Stimulated activated CD8-positive, alpha-beta memory T cell treated with anti-CD3 and anti-CD28 coated beads, Interleukin-12 subunit alpha, Interleukin-12 subunit beta, amount 100 ng/mL, for 1 hour (primary cell): ENCODE measurements at regions not wholly inside any gene's neighbourhood (a gene's known extent, or its start where the extent isn't known, plus 50 kb on each side); places are given as distances from the start of the nearest gene placed in this dataset.
A peak's percentile ranks its signal among the peaks of the same experiment; 100 is the strongest.
"Not testable (repeated sequence)": the region's sequence is repeated elsewhere in the genome, so short reads cannot be mapped to it uniquely, and the experiment has no call there.

Experiments used
- DNase-seq: peaks from one replicate; pipeline ENCODE4 v3.0.0-alpha.2; 2020; ENCODE audit warnings: low read depth

GRCh38 chr10:9036711-9037204 is 982.3 kb downstream of the GATA3 start:
- no peak for DNase-seq

- no peak for DNase-seq
Measured at GRCh38 chr10:9038146-9038714, 983.7 kb downstream of the GATA3 start.

- no peak for DNase-seq
Measured at GRCh38 chr10:9043466-9043865, 989.0 kb downstream of the GATA3 start.

GRCh38 chr10:9045311-9045710 is 990.8 kb downstream of the GATA3 start:
- no peak for DNase-seq

GRCh38 chr10:9051328-9051974 is 997.0 kb downstream of the GATA3 start:
- DNase-seq: no peak

- DNase-seq: no peak
Measured at GRCh38 chr10:9052767-9053166, 998.3 kb downstream of the GATA3 start.

- no peak for DNase-seq
Measured at GRCh38 chr10:9056521-9056920, 1002.0 kb downstream of the GATA3 start.

- not testable (repeated sequence) for DNase-seq
Measured at GRCh38 chr10:9057293-9057692, 1002.8 kb downstream of the GATA3 start.

GRCh38 chr10:9060314-9060713 is 1005.8 kb downstream of the GATA3 start:
- DNase-seq: no peak

- DNase-seq: no peak
Measured at GRCh38 chr10:9061871-9062270, 1007.4 kb downstream of the GATA3 start.

- DNase-seq: no peak
Measured at GRCh38 chr10:9066152-9066551, 1011.7 kb downstream of the GATA3 start.

GRCh38 chr10:9068003-9068402 is 1013.5 kb downstream of the GATA3 start:
- DNase-seq: no peak

GRCh38 chr10:9069136-9069535 is 1014.6 kb downstream of the GATA3 start:
- no peak for DNase-seq

GRCh38 chr10:9075420-9075819 is 1020.9 kb downstream of the GATA3 start:
- no peak for DNase-seq

- no peak for DNase-seq
Measured at GRCh38 chr10:9076066-9076465, 1021.6 kb downstream of the GATA3 start.

- DNase-seq: no peak
Measured at GRCh38 chr10:9081253-9081652, 1026.8 kb downstream of the GATA3 start.

GRCh38 chr10:9081961-9082360 is 1027.5 kb downstream of the GATA3 start:
- no peak for DNase-seq

GRCh38 chr10:9091530-9092093 is 1037.1 kb downstream of the GATA3 start:
- no peak for DNase-seq

- DNase-seq: peak; percentile 4
Measured at GRCh38 chr10:9096288-9096687, 1041.8 kb downstream of the GATA3 start.

GRCh38 chr10:9097206-9097990 is 1042.9 kb downstream of the GATA3 start:
- DNase-seq: no peak

- no peak for DNase-seq
Measured at GRCh38 chr10:9097991-9098306, 1043.5 kb downstream of the GATA3 start.

GRCh38 chr10:9102026-9102425 is 1047.5 kb downstream of the GATA3 start:
- DNase-seq: no peak

- no peak for DNase-seq
Measured at GRCh38 chr10:9103301-9103700, 1048.8 kb downstream of the GATA3 start.
